Activated naive CD4-positive, alpha-beta T cell treated with anti-CD3 and anti-CD28 coated beads for 36 hours (primary cell): ENCODE measurements at regions not wholly inside any gene's neighbourhood (a gene's known extent, or its start where the extent isn't known, plus 50 kb on each side); places are given as distances from the start of the nearest gene placed in this dataset.

Experiments
- CTCF ChIA-PET: fragments of 350-600 bp; sonication (Branson Sonifier 250); formaldehyde crosslinking; loops from one replicate; lab custom pipeline; 2021; ENCODE audit warnings: antibody characterized with exemption; lab: Charles Lee
- DNase-seq: peaks from one replicate; pipeline ENCODE4 v3.0.0-alpha.2; 2020
- H3K27ac Mint-ChIP-seq: one replicate; pipeline ENCODE4 v1.8.0; 2021; ENCODE audit warnings: mild to moderate bottlenecking, mixed read lengths
- H3K27me3 Mint-ChIP-seq: one replicate; pipeline ENCODE4 v1.8.0; 2021; ENCODE audit warnings: low read depth, mixed read lengths
- H3K36me3 Mint-ChIP-seq: one replicate; pipeline ENCODE4 v1.8.0; 2021; ENCODE audit warnings: low read depth, mixed read lengths
- H3K4me1 Mint-ChIP-seq: one replicate; pipeline ENCODE4 v1.8.0; 2021; ENCODE audit warnings: low read depth, mixed read lengths
- H3K4me3 Mint-ChIP-seq: one replicate; pipeline ENCODE4 v1.8.0; 2021; ENCODE audit warnings: mild to moderate bottlenecking, moderate library complexity, mixed read lengths
- H3K9me3 Mint-ChIP-seq: one replicate; pipeline ENCODE4 v1.8.0; 2021; ENCODE audit warnings: mixed read lengths
- intact Hi-C: fragments of 100-400 bp; cut with micrococcal nuclease; formaldehyde crosslinking; loops from one replicate; pipeline ENCODE4 v1.15.1; 2023

DNA sequence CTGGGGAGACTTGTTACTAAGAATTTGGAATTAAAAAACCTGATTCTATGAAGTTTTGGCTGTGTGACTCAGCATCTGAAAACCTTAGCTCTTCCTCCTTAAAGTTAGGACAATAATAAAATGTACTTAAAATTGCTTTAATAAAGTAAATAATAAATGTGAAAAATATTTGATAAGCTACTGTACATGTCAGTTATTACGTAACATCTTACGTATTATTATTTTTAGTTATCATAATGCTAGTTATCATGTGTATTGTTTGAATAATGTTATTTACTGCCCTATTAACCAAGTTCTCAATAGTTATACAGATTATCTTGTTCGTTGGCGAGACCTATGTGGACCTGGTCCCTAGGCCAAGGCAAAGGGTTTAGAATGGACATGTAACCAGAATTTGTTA lies 449.2 kb upstream of the ADGRL3 start:
- H3K36me3 Mint-ChIP-seq: no peaks in the 10 kb centered on the region
- no peak overlapping the region for H3K27ac Mint-ChIP-seq
- CTCF ChIA-PET: no interaction called here
- no peak overlapping the region for H3K4me3 Mint-ChIP-seq
- H3K4me1 Mint-ChIP-seq: no peaks in the 10 kb centered on the region
- peaks cover 3% of the 10 kb centered on the region for H3K9me3 Mint-ChIP-seq
- H3K27me3 Mint-ChIP-seq: no peaks in the 10 kb centered on the region
- no peak for DNase-seq
- intact Hi-C loops: no loop called here

- H3K4me1 Mint-ChIP-seq: no peaks in the 10 kb centered on the region
- CTCF ChIA-PET: no interaction called here
- peaks cover 9% of the 10 kb centered on the region for H3K9me3 Mint-ChIP-seq
- no peaks in the 10 kb centered on the region for H3K36me3 Mint-ChIP-seq
- no peak for DNase-seq
- intact Hi-C loops: no loop called here
- no peaks in the 10 kb centered on the region for H3K27me3 Mint-ChIP-seq
- no peak overlapping the region for H3K27ac Mint-ChIP-seq
- no peak overlapping the region for H3K4me3 Mint-ChIP-seq
Observed at GRCh38 chr4:60757986-60758680, 442.0 kb upstream of the ADGRL3 start.

GRCh38 chr4:60759518-60760245 lies 440.4 kb upstream of the ADGRL3 start:
- Mint-ChIP-seq H3K36me3 (no peaks in the 10 kb centered on the region), H3K4me1 (no peaks in the 10 kb centered on the region), H3K4me3 (no peak overlapping the region), H3K9me3 (peaks cover 9% of the 10 kb centered on the region), H3K27me3 (no peaks in the 10 kb centered on the region), H3K27ac (no peak overlapping the region)
- CTCF ChIA-PET: no interaction called here
- DNase-seq: no peak
- intact Hi-C loops: no loop called here

GRCh38 chr4:60780874-60781273 lies 419.3 kb upstream of the ADGRL3 start:
- Mint-ChIP-seq H3K27ac (no peak overlapping the region), H3K27me3 (no peaks in the 10 kb centered on the region), H3K9me3 (peaks cover 6% of the 10 kb centered on the region), H3K4me3 (no peak overlapping the region), H3K4me1 (no peaks in the 10 kb centered on the region), H3K36me3 (no peaks in the 10 kb centered on the region)
- intact Hi-C loops: no loop called here
- CTCF ChIA-PET: no interaction called here
- DNase-seq: no peak

DNA sequence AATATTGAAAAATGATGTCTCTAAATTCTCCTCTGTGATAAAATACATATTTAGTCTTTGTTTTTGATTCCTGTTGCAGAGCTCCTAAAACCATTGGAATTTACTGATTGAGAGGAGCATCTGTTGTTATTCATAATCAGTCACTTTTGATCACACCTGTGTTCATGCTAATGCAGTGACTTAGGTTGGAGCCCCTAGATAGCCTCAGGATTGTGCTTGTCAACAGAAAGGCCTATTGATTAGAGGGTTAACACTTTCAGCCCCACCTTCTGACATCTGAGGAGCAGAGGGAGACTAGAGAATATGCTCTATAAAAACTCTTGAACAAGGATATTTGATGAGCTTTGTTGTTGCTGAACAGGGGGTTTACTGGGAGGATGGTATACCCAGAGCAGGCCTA lies 409.5 kb upstream of the ADGRL3 start:
- intact Hi-C loops: no loop called here
- Mint-ChIP-seq H3K27me3 (no peaks in the 10 kb centered on the region), H3K36me3 (no peaks in the 10 kb centered on the region), H3K27ac (no peak overlapping the region), H3K4me1 (no peaks in the 10 kb centered on the region), H3K9me3 (no peaks in the 10 kb centered on the region), H3K4me3 (no peak overlapping the region)
- DNase-seq: no peak
- CTCF ChIA-PET: no interaction called here

DNA sequence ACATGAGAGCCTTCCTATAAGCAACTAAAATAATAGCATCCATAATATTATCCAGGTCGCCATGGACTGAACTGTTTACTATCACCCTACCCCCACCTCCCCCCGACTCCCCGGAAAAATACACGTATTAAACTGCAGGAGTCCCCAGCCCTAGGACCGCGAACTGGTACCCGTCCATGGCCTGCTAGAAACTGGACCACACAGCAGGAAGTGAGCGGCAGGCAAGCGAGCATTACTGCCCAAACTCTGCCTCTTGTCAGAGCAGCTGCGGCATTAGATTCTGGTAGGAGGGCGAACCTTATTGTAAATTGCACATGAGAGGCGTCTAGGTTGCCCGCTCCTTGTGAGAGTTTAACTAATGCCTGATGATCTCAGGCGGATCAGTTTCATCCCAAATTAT lies 405.8 kb upstream of the ADGRL3 start:
- Mint-ChIP-seq H3K4me3 (no peak overlapping the region), H3K27me3 (no peaks in the 10 kb centered on the region), H3K4me1 (no peaks in the 10 kb centered on the region), H3K36me3 (no peaks in the 10 kb centered on the region), H3K27ac (no peak overlapping the region), H3K9me3 (peaks cover 1% of the 10 kb centered on the region)
- CTCF ChIA-PET: no interaction called here
- intact Hi-C loops: no loop called here
- DNase-seq: no peak

GRCh38 chr4:60799214-60799613 lies 400.9 kb upstream of the ADGRL3 start:
- Mint-ChIP-seq H3K36me3 (no peaks in the 10 kb centered on the region), H3K27me3 (no peaks in the 10 kb centered on the region), H3K4me3 (no peak overlapping the region), H3K27ac (no peak overlapping the region), H3K9me3 (peaks cover 1% of the 10 kb centered on the region), H3K4me1 (no peaks in the 10 kb centered on the region)
- DNase-seq: no peak
- intact Hi-C loops: no loop called here
- CTCF ChIA-PET: no interaction called here

DNA sequence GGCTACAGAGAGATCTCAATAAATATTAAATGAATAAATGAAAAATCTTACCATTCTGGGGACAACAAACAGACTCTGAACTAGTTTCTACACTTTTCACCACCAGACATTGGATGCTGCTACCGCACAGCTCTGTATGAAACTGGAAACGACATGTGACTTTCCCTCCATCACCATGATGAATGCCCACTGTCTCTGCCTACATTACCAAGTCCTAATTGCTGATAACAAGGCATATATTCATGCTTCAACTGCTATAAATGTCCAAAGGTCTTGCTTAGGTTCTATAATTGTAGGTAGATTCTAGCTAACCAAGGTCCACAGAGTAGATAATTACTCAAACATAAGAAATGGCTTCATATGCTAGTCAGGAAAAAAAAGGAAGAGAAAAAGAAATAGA lies 399.4 kb upstream of the ADGRL3 start:
- intact Hi-C loops: no loop called here
- H3K27ac Mint-ChIP-seq: no peak overlapping the region
- H3K9me3 Mint-ChIP-seq: peaks cover 4% of the 10 kb centered on the region
- CTCF ChIA-PET: no interaction called here
- H3K4me1 Mint-ChIP-seq: no peaks in the 10 kb centered on the region
- no peaks in the 10 kb centered on the region for H3K27me3 Mint-ChIP-seq
- no peak for DNase-seq
- H3K4me3 Mint-ChIP-seq: no peak overlapping the region
- no peaks in the 10 kb centered on the region for H3K36me3 Mint-ChIP-seq

DNA sequence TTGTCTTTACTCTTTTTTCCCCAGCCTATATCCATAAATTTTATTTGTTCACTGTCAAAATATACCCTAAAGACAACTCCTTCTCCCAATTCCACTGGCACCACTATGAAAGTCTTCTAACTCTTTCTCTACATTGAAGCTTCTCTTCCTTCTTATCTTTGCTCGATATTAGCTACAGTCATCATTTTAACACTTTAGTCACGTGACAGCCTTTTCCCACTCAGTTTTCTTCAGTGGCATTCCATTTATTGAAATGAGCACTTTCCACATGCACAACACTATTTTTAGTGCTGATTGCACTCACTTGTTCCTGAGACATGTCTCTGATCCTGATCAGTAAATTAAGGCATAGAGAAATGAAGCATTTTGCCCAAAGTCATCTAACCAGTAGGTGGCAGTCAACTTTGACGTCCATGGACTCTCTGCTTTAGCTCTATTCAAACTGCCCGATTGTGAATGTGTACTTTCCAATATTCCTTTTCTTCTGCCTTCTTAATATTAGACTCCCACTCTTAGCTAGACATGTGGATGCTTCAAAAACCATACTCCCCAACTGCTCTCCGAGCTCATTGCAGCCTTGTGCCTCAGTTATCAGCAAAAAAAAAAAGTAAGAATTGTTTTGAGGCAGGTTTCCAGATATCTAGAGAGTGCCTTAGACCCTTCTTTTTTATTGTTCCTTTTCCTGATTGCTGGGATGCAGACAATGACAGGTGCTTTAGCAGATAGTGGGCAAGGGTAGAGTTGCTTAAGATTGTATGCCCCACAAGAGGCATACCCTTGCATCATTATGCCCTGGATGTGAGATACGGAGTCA lies 394.4 kb upstream of the ADGRL3 start:
- H3K27ac Mint-ChIP-seq: no peak overlapping the region
- intact Hi-C loops: no loop called here

GRCh38 chr4:60808726-60809485 lies 391.2 kb upstream of the ADGRL3 start:
- no peaks in the 10 kb centered on the region for H3K27me3 Mint-ChIP-seq
- no peak overlapping the region for H3K4me3 Mint-ChIP-seq
- H3K27ac Mint-ChIP-seq: no peak overlapping the region
- H3K36me3 Mint-ChIP-seq: no peaks in the 10 kb centered on the region
- intact Hi-C loops: no loop called here
- H3K9me3 Mint-ChIP-seq: peaks cover 7% of the 10 kb centered on the region
- DNase-seq: no peak
- CTCF ChIA-PET: no interaction called here
- H3K4me1 Mint-ChIP-seq: no peaks in the 10 kb centered on the region

More for the DNA sequence above, 394.4 kb upstream of the ADGRL3 start:
- DNase-seq: no peak
- H3K4me1 Mint-ChIP-seq: no peaks in the 10 kb centered on the region
- CTCF ChIA-PET: no interaction called here
- H3K27me3 Mint-ChIP-seq: no peaks in the 10 kb centered on the region
- H3K9me3 Mint-ChIP-seq: peaks cover 7% of the 10 kb centered on the region
- no peak overlapping the region for H3K4me3 Mint-ChIP-seq
- H3K36me3 Mint-ChIP-seq: no peaks in the 10 kb centered on the region

DNA sequence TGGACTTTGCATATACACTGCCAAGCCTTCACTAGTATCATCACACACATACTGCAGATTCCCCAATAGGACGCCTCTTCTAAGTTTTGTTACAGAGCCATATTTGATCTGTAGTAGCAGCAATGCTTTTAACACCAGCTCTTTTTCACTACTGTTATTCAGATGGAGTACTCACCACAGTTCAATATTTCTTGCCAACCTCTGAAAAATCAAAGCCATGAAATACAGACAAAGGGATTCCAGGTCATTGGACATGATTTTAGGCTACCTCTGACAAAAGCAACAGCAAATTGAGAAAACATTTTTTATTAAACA lies 390.7 kb upstream of the ADGRL3 start:
- H3K9me3 Mint-ChIP-seq: peaks cover 7% of the 10 kb centered on the region
- CTCF ChIA-PET: no interaction called here
- H3K4me1 Mint-ChIP-seq: no peaks in the 10 kb centered on the region
- no peak for DNase-seq
- intact Hi-C loops: no loop called here
- no peaks in the 10 kb centered on the region for H3K36me3 Mint-ChIP-seq
- no peak overlapping the region for H3K4me3 Mint-ChIP-seq
- no peak overlapping the region for H3K27ac Mint-ChIP-seq
- H3K27me3 Mint-ChIP-seq: no peaks in the 10 kb centered on the region

- no peaks in the 10 kb centered on the region for H3K36me3 Mint-ChIP-seq
- CTCF ChIA-PET: no interaction called here
- no peaks in the 10 kb centered on the region for H3K27me3 Mint-ChIP-seq
- no peak overlapping the region for H3K27ac Mint-ChIP-seq
- intact Hi-C loops: no loop called here
- DNase-seq: no peak
- no peaks in the 10 kb centered on the region for H3K4me1 Mint-ChIP-seq
- peaks cover 4% of the 10 kb centered on the region for H3K9me3 Mint-ChIP-seq
- H3K4me3 Mint-ChIP-seq: no peak overlapping the region
Observed at GRCh38 chr4:60812811-60813210, 387.3 kb upstream of the ADGRL3 start.
